ENCODE measurements at regions not wholly inside any gene's neighbourhood (a gene's known extent, or its start where the extent isn't known, plus 50 kb on each side); places are given as distances from the start of the nearest gene placed in this dataset.

GRCh38 chr15:39094116-39094515, 486.8 kb upstream of the THBS1 start:
- TF ChIP-seq, protein P1, sequence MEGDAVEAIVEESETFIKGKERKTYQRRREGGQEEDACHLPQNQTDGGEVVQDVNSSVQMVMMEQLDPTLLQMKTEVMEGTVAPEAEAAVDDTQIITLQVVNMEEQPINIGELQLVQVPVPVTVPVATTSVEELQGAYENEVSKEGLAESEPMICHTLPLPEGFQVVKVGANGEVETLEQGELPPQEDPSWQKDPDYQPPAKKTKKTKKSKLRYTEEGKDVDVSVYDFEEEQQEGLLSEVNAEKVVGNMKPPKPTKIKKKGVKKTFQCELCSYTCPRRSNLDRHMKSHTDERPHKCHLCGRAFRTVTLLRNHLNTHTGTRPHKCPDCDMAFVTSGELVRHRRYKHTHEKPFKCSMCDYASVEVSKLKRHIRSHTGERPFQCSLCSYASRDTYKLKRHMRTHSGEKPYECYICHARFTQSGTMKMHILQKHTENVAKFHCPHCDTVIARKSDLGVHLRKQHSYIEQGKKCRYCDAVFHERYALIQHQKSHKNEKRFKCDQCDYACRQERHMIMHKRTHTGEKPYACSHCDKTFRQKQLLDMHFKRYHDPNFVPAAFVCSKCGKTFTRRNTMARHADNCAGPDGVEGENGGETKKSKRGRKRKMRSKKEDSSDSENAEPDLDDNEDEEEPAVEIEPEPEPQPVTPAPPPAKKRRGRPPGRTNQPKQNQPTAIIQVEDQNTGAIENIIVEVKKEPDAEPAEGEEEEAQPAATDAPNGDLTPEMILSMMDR (IDR thresholded peaks at IDR 0.05): no peak
- TF ChIP-seq POLR2A (IDR thresholded peaks at IDR 0.05) (no peak), POLR2AphosphoS5 (IDR thresholded peaks at IDR 0.05) (no peak), EP300 (IDR thresholded peaks at IDR 0.05) (no peak)
